NCI-H1048 (cell line): ENCODE measurements at regions not wholly inside any gene's neighbourhood (a gene's known extent, or its start where the extent isn't known, plus 50 kb on each side); places are given as distances from the start of the nearest gene placed in this dataset.

Source experiments
- DNase-seq: peaks from one replicate; lab custom pipeline; 2025; lab: John Stamatoyannopoulos, UW

DNA sequence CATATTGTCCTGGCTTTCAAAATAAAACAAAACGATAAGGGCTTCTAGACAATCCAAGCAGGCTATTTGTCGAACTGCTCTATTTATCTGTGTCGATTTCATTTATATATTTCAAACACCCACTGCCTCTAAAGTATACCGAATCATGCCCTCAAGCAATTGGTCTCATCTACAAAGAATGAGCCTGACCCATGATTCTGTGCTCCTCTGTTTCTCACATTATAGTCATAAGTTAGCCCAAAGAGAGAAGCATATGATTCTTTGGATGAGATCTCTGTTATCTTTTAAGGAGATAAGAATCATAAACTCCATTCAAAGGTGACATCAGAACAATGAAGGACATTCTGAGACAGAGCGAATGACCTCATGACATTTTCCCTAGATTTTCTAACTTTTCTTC lies 191.1 kb downstream of the MAP2K6 start:
- DNase-seq: no peak

- DNase-seq: no peak
Observed at GRCh38 chr17:69606142-69606800, 191.8 kb downstream of the MAP2K6 start.

DNA sequence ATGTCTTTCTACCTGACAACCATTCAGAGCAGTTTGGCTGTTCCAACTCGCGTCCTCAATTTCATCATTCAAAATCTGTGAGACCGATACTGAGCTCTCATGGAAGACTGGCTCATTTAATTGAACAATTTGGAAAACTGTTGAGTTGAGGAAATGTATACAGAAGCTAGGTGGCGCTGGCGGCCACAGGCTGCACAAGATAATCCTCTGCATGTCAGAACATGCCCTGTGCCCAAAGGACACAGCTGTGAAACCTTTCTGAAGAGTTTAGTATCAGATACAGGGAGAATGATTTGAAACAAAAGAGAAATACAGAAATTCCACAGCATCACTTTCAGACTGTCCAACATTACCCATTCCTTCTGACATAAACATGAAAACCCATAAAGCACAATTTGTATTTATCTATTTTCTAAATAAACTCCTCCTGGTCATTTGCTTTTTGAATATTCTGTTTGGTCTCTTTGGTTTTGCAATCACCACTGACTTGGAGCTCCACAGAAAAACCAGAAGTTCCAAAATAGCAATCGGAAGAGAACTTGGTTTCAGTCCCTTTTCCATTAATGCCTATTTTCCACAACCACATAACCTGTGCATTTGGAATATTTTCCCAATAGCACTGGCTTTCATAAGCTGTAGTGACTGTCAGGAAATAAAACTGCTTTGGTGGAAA lies 192.8 kb downstream of the MAP2K6 start:
- DNase-seq: peak; percentile 12

DNA sequence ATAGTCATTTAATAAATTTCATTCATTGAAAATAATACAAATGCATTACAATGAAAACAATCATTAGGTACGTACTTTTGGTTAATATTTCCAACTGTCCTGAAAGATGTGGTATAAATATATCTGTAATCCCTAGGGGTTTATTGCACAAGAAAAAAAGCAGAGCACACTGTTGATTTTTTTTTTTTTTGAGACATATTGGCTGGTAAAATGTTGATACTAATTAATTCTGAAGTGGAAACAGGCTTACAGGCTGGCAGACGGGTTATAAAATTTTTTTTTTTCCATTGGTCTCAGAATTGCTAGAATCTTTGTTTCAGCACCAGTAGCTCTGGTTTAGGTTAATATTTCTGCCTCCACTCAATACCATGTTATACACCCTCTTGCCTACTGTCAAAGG lies 193.6 kb downstream of the MAP2K6 start:
- no peak for DNase-seq

- DNase-seq: no peak
Observed at GRCh38 chr17:69608808-69609472, 194.4 kb downstream of the MAP2K6 start.

- DNase-seq: no peak
Observed at GRCh38 chr17:69609473-69610305, 195.2 kb downstream of the MAP2K6 start.

GRCh38 chr17:69620363-69620762 lies 205.9 kb downstream of the MAP2K6 start:
- no peak for DNase-seq

GRCh38 chr17:69625474-69625873 lies 211.0 kb downstream of the MAP2K6 start:
- DNase-seq: no peak

DNA sequence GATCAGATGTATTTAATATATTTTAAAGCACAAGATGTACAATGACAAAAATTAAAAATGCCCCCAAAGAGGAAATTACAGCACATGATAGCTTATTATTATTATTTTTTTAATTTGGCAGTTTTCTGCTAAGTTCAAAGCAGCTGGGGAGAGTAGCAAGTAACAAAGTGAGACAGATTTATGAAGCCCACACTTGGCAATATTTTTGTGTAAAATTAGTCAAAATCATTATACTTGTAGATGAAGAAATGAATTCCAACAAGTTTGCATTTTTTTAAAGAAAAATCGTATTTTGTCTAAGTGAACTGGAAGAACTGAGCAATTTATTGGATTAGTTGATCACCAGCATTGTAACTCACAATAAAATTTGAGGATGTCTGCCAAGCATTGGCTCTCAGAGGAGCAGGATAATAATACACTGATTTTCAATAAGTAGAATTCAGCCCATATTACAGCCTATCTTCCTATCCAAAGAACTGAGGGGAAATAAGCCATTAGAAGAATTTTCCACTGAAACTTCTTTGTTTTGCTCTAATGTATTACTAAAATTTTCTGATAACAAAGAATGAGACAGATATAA lies 215.6 kb downstream of the MAP2K6 start:
- DNase-seq: no peak

DNA sequence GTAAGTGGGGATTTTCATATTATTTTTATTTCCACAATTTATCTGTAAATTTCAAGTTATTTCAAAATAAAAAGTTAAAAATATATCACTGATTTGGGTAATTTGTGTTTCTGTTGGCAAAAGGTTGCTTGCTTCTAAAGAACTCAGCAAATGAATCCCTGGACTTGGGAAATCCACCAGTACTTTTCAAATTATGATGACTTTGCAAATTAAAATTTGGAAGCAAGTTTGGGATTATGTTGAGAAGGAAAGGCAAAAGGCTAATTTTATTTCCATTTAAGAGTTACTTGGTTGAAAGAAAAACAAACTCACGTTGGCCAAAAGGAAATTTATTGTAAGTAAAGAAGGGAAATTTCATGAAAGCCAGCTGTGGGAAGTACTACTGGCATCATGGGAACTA lies 220.3 kb downstream of the MAP2K6 start:
- no peak for DNase-seq

- DNase-seq: no peak
Observed at GRCh38 chr17:69637446-69638156, 223.1 kb downstream of the MAP2K6 start.

GRCh38 chr17:69639096-69639495 lies 224.6 kb downstream of the MAP2K6 start:
- DNase-seq: no peak

DNA sequence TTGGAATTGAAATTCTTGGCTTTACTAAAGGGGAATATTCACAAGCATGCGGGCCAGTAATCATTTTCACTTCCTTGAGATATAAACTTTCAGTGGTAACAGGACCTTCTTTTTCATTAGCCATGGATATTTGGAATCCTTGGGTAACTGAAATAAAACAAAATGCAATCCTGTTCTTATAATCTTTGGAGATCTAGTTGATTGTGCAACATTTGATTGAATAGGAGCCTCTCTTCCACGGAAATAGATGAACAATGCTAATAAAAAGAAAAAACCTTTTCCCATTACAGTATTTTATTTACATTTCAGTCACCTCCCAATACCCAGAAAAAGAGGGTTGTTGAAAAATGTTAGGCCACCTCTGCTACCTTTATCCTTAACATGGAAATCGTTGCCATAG lies 225.6 kb downstream of the MAP2K6 start:
- no peak for DNase-seq

GRCh38 chr17:69643686-69644085 lies 229.2 kb downstream of the MAP2K6 start:
- no peak for DNase-seq

DNA sequence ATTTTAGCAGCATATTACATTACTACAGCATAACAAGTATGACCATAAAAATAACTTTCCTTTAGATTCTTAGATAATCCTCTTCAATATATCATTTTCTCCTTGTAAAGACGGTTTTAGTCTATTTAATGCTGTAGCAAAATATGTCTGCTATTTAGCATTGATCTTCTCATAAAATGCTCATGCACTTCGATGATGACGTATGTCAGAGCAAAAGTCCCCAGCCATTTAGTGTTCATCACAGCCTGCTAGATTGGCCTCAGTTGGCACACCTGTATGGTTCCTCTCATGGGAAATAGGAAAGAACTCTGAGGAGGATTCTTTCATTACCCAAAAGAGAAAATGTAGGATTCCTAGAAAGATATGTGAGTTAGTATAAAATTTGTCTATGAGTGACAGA lies 232.2 kb downstream of the MAP2K6 start:
- DNase-seq: no peak

DNA sequence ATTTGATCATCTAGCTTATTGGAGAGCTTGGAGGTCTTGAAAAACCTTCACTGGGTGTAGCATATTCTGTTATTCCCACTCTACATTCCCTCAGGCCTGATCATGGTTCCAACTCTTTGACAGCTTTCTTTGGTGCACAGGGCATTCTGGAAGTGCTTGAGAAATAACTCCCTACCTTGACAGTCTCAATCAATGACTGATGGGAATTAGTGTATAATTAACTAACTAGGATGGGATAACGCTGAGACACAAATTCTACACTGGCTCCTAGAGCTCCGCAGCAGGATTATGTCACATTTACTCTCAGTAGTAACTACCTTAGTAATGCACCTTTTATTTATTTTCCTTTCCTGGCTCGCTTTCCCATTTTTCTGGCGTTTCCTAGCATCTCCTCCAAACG lies 236.4 kb downstream of the MAP2K6 start:
- no peak for DNase-seq

GRCh38 chr17:69651921-69652320 lies 237.4 kb downstream of the MAP2K6 start:
- no peak for DNase-seq

DNA sequence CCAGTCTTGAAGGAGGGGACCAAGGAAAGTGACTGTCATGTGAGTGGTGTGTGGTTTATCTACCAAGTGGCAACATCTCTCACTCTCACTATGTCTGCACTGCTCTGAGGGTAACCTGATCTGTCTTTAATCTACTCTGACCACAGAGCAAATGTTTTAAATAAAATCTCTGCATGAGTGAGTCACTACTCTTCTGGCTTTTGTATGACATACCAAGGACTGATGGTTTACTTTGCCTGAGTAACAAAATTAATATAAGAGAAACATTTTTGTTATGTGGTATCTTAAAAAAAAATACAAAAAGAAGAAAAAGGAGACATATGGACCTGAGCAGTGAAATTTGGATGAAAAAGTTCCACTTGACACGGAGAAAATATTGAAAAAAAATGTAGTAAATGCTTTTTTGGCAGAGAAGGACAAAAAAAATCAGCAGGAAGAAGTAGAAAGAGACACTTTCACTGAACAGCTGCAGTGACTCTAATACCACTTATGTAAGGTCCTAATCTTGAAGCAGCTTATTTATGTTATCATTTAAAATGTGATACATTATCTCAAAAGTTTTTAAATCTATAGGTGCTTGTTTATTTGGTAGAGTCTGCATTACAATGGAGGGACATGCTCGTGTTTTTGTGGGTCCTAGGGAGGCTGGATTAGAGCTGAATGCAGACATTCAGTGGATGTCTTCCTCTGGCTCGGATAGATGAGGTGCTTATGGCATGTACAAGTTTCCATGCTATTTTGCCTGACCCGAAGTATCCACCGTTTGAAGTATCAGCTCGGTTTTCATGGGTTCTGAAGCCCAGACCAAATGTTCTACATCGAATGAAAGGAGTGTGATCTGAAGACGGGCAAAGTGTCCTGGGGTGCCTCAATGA lies 240.7 kb downstream of the MAP2K6 start:
- no peak for DNase-seq

DNA sequence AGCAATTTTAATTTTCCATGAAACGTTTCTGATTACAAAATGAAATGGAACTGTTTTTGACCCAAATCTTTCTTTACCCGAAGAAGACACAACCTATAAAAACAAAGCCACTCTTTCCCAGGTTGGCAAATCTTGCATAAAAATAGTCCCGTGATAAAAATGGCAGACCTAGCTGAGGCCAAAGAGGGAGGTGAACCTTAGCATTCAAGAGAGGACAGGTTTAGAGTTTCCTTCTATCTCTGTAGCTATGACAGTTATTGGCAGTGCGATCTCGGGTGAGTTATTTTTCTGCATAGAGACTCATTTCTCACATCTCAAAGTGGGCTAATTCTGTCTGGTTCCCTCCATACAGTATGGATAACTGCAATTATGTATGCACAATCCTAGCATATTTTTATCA lies 241.4 kb downstream of the MAP2K6 start:
- no peak for DNase-seq

GRCh38 chr17:69669441-69670178 lies 255.1 kb downstream of the MAP2K6 start:
- DNase-seq: no peak
